Activated B cell treated with CpG ODN at 0.5 μM for 24 hours (primary cell): ENCODE measurements at regions not wholly inside any gene's neighbourhood (a gene's known extent, or its start where the extent isn't known, plus 50 kb on each side); places are given as distances from the start of the nearest gene placed in this dataset.

Experiments
- ATAC-seq: fragments of 200-7000 bp; cut with Tn5 transposase; one replicate; pipeline ENCODE4 v1.10.0; 2021; ENCODE audit warnings: low read depth, mild to moderate bottlenecking, moderate library complexity
- CTCF ChIA-PET: fragments of 350-600 bp; sonication (Branson Sonifier 250); formaldehyde crosslinking; loops from one replicate; lab custom pipeline; 2021; ENCODE audit warnings: antibody characterized with exemption; lab: Charles Lee
- POLR2A ChIA-PET: fragments of 350-600 bp; sonication (Branson Sonifier 250); formaldehyde crosslinking; loops from one replicate; lab custom pipeline; 2021; ENCODE audit warnings: antibody characterized with exemption; lab: Charles Lee
- DNase-seq: peaks from one replicate; pipeline ENCODE4 v3.0.0; 2022
- H3K27ac Mint-ChIP-seq: one replicate; pipeline ENCODE4 v1.8.0; 2020; ENCODE audit warnings: mixed read lengths
- H3K27me3 Mint-ChIP-seq: one replicate; pipeline ENCODE4 v1.8.0; 2021; ENCODE audit warnings: mixed read lengths
- H3K36me3 Mint-ChIP-seq: one replicate; pipeline ENCODE4 v1.8.0; 2021; ENCODE audit warnings: low read depth, mixed read lengths
- H3K4me1 Mint-ChIP-seq: one replicate; pipeline ENCODE4 v1.8.0; 2021; ENCODE audit warnings: mixed read lengths
- H3K4me3 Mint-ChIP-seq: one replicate; pipeline ENCODE4 v1.8.0; 2020; ENCODE audit warnings: mild to moderate bottlenecking, mixed read lengths
- H3K9me3 Mint-ChIP-seq: one replicate; pipeline ENCODE4 v1.8.0; 2020; ENCODE audit warnings: mixed read lengths
- CTCF ChIP-seq: fragments of 200-600 bp; IDR thresholded peaks from one replicate; pipeline ENCODE4 v1.8.0; 2022; ENCODE audit warnings: antibody characterized with exemption, mild to moderate bottlenecking
- intact Hi-C: fragments of 100-400 bp; cut with micrococcal nuclease; formaldehyde crosslinking; loops from one replicate; pipeline ENCODE4 v1.15.1; 2024

GRCh38 chr9:107169796-107170195 is 113.3 kb upstream of the RAD23B start:
- DNase-seq (no peak), ATAC-seq (no peak)
- TF ChIP-seq CTCF: no peak
- Mint-ChIP-seq H3K27me3 (peaks cover 17% of the 10 kb centered on the region), H3K27ac (no peak overlapping the region), H3K9me3 (no peaks in the 10 kb centered on the region), H3K4me3 (no peak overlapping the region), H3K4me1 (no peaks in the 10 kb centered on the region), H3K36me3 (no peaks in the 10 kb centered on the region)
- intact Hi-C loops: loop anchor here (5.0 to 10.0 kb wide), 2 partner anchors 522 to 1595 kb away; no protein-coding TSS in a partner anchor
- ChIA-PET CTCF (interaction anchor here (1.4 to 1.6 kb wide), 4 partner anchors 10 to 1328 kb away, joined by 3 to 8 read pairs (median 5); no protein-coding TSS in a partner anchor), POLR2A (no interaction called here)

GRCh38 chr9:107170801-107171200 is 112.3 kb upstream of the RAD23B start:
- no peaks in the 10 kb centered on the region for H3K4me1 Mint-ChIP-seq
- ChIA-PET CTCF (interaction anchor here (0.6 to 1.8 kb wide), 5 partner anchors 9 to 1329 kb away, joined by 3 to 4 read pairs (median 3); no protein-coding TSS in a partner anchor), POLR2A (no interaction called here)
- H3K36me3 Mint-ChIP-seq: no peaks in the 10 kb centered on the region
- DNase-seq: no peak
- no peak overlapping the region for H3K27ac Mint-ChIP-seq
- H3K27me3 Mint-ChIP-seq: peaks cover 15% of the 10 kb centered on the region
- ATAC-seq: no peak
- TF ChIP-seq CTCF: no peak
- H3K9me3 Mint-ChIP-seq: no peaks in the 10 kb centered on the region
- no peak overlapping the region for H3K4me3 Mint-ChIP-seq
- intact Hi-C loops: loop anchor here (5.0 to 10.0 kb wide), 2 partner anchors 524 to 1594 kb away; no protein-coding TSS in a partner anchor

- H3K4me1 Mint-ChIP-seq: no peaks in the 10 kb centered on the region
- DNase-seq (peak; percentile 18), ATAC-seq (peak; percentile 52)
- peak; percentile 45 for TF ChIP-seq CTCF
- no peaks in the 10 kb centered on the region for H3K9me3 Mint-ChIP-seq
- peaks cover 17% of the 10 kb centered on the region for H3K27me3 Mint-ChIP-seq
- H3K36me3 Mint-ChIP-seq: no peaks in the 10 kb centered on the region
- intact Hi-C loops: loop anchor here (5.0 to 10.0 kb wide), 2 partner anchors 525 to 1592 kb away; no protein-coding TSS in a partner anchor
- ChIA-PET POLR2A (no interaction called here), CTCF (interaction anchor here (0.8 to 1.8 kb wide), 5 partner anchors 8 to 1332 kb away, joined by 3 to 4 read pairs (median 3); no protein-coding TSS in a partner anchor)
- no peak overlapping the region for H3K4me3 Mint-ChIP-seq
- H3K27ac Mint-ChIP-seq: no peak overlapping the region
Observed at GRCh38 chr9:107172160-107172978, 110.7 kb upstream of the RAD23B start.

GRCh38 chr9:107172979-107173347 is 110.1 kb upstream of the RAD23B start:
- CTCF ChIA-PET: interaction anchor here (0.8 to 1.4 kb wide), 3 partner anchors 9 to 1331 kb away, joined by 3 read pairs; no protein-coding TSS in a partner anchor
- POLR2A ChIA-PET: no interaction called here
- DNase-seq: no peak
- no peak overlapping the region for H3K27ac Mint-ChIP-seq
- no peaks in the 10 kb centered on the region for H3K9me3 Mint-ChIP-seq
- intact Hi-C loops: loop anchor here (5.0 to 10.0 kb wide), 2 partner anchors 526 to 1592 kb away; no protein-coding TSS in a partner anchor
- no peaks in the 10 kb centered on the region for H3K36me3 Mint-ChIP-seq
- H3K4me3 Mint-ChIP-seq: no peak overlapping the region
- TF ChIP-seq CTCF: no peak
- peaks cover 21% of the 10 kb centered on the region for H3K27me3 Mint-ChIP-seq
- H3K4me1 Mint-ChIP-seq: no peaks in the 10 kb centered on the region
- no peak for ATAC-seq
